Neural cell (in vitro differentiated cells): ENCODE measurements at regions not wholly inside any gene's neighbourhood (a gene's known extent, or its start where the extent isn't known, plus 50 kb on each side); places are given as distances from the start of the nearest gene placed in this dataset.

Experiments used
- EP300 ChIP-seq: fragments of 450-650 bp; conservative IDR thresholded peaks from 2 replicates; pipeline ENCODE4 v1.6.1; 2014; ENCODE audit warnings: antibody characterized with exemption, mild to moderate bottlenecking, moderate library complexity; ENCODE audit not compliant: poor library complexity, severe bottlenecking
- EZH2 ChIP-seq: fragments of 200-600, 300-800 bp; shearing (Covaris generic), sonication (generic); IDR thresholded peaks from 2 replicates; pipeline ENCODE4 v1.6.1; 2014; ENCODE audit warnings: antibody characterized with exemption, low read length, borderline replicate concordance, mild to moderate bottlenecking; ENCODE audit not compliant: insufficient read depth, poor library complexity, severe bottlenecking
- MXI1 ChIP-seq: fragments of 450-650 bp; conservative IDR thresholded peaks from 2 replicates; pipeline ENCODE4 v1.6.1; 2014; ENCODE audit warnings: antibody characterized with exemption, mild to moderate bottlenecking; ENCODE audit not compliant: poor library complexity, severe bottlenecking
- POLR2AphosphoS5 ChIP-seq: IDR thresholded peaks from 2 replicates; pipeline ENCODE4 v1.6.1; 2012
- RAD21 ChIP-seq: fragments of 450-650 bp; conservative IDR thresholded peaks from 2 replicates; pipeline ENCODE4 v1.6.1; 2014; ENCODE audit warnings: antibody characterized with exemption, mild to moderate bottlenecking, moderate library complexity
- SMC3 ChIP-seq: fragments of 450-650 bp; conservative IDR thresholded peaks from 2 replicates; pipeline ENCODE4 v1.6.1; 2014; ENCODE audit warnings: antibody characterized with exemption, mild to moderate bottlenecking, moderate library complexity; ENCODE audit not compliant: poor library complexity
- TAF1 ChIP-seq: IDR thresholded peaks from 2 replicates; pipeline ENCODE4 v1.6.1; 2012; ENCODE audit warnings: low read depth
- TF ChIP-seq, protein P1 (sequence below): fragments of 450-650 bp; IDR thresholded peaks from 2 replicates; pipeline ENCODE4 v1.5.1; 2014; ENCODE audit warnings: antibody characterized with exemption, mild to moderate bottlenecking, moderate library complexity; ENCODE audit not compliant: poor library complexity, severe bottlenecking
- TF ChIP-seq, protein P2 (sequence below): IDR thresholded peaks from 2 replicates; pipeline ENCODE4 v1.6.1; 2012; ENCODE audit warnings: borderline replicate concordance

DNA sequence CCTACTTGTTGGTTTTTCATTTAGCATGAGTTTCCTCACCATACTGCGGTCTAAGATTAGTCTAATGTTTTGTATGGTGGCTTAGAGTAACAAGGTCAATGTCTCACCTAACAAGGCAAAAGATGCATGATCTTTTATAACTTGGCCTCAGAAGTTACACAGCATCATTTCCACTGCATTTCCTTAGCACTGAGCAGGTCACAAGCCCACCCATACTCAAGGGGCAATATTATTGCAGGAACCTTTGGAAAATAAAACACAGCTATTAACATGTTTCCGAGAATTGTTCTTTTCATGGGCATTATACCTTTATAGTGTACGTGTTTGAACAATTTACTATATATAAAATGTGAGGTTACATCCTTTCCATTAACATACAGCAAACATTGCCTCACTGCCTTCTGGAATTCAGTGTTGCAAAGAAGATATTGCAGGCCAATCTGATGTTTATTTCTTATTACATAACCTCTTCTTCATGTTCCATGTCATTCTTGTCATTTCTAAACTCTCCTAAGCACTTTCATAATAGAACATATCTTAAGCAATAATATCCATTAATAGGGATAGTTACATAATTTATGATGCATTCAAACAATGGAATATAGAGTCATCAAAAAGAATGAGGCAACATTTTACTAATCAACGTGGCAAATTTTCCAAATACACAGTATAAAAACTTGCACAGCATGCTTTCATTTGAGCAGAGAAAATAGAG lies 153.8 kb downstream of the AREG start:
- TF ChIP-seq, protein P1, sequence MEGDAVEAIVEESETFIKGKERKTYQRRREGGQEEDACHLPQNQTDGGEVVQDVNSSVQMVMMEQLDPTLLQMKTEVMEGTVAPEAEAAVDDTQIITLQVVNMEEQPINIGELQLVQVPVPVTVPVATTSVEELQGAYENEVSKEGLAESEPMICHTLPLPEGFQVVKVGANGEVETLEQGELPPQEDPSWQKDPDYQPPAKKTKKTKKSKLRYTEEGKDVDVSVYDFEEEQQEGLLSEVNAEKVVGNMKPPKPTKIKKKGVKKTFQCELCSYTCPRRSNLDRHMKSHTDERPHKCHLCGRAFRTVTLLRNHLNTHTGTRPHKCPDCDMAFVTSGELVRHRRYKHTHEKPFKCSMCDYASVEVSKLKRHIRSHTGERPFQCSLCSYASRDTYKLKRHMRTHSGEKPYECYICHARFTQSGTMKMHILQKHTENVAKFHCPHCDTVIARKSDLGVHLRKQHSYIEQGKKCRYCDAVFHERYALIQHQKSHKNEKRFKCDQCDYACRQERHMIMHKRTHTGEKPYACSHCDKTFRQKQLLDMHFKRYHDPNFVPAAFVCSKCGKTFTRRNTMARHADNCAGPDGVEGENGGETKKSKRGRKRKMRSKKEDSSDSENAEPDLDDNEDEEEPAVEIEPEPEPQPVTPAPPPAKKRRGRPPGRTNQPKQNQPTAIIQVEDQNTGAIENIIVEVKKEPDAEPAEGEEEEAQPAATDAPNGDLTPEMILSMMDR = no peak
- no peak for TF ChIP-seq EZH2
- no peak for TF ChIP-seq EP300
- TF ChIP-seq TAF1 = no peak
- TF ChIP-seq POLR2AphosphoS5 = no peak
- TF ChIP-seq, protein P2, sequence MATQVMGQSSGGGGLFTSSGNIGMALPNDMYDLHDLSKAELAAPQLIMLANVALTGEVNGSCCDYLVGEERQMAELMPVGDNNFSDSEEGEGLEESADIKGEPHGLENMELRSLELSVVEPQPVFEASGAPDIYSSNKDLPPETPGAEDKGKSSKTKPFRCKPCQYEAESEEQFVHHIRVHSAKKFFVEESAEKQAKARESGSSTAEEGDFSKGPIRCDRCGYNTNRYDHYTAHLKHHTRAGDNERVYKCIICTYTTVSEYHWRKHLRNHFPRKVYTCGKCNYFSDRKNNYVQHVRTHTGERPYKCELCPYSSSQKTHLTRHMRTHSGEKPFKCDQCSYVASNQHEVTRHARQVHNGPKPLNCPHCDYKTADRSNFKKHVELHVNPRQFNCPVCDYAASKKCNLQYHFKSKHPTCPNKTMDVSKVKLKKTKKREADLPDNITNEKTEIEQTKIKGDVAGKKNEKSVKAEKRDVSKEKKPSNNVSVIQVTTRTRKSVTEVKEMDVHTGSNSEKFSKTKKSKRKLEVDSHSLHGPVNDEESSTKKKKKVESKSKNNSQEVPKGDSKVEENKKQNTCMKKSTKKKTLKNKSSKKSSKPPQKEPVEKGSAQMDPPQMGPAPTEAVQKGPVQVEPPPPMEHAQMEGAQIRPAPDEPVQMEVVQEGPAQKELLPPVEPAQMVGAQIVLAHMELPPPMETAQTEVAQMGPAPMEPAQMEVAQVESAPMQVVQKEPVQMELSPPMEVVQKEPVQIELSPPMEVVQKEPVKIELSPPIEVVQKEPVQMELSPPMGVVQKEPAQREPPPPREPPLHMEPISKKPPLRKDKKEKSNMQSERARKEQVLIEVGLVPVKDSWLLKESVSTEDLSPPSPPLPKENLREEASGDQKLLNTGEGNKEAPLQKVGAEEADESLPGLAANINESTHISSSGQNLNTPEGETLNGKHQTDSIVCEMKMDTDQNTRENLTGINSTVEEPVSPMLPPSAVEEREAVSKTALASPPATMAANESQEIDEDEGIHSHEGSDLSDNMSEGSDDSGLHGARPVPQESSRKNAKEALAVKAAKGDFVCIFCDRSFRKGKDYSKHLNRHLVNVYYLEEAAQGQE = no peak
- no peak for TF ChIP-seq RAD21
- no peak for TF ChIP-seq MXI1
- TF ChIP-seq SMC3 = no peak
